ENCODE measurements at regions not wholly inside any gene's neighbourhood (a gene's known extent, or its start where the extent isn't known, plus 50 kb on each side); places are given as distances from the start of the nearest gene placed in this dataset.

GRCh38 chr5:115375893-115376292 lies 79.4 kb upstream of the CCDC112 start:
- H3K4me1 ChIP-seq (ENCODE audit: control insufficient read depth, insufficient read depth, low read length), result peaks cover 2% of the 10 kb centered on the region
- H3K9me3 ChIP-seq (ENCODE audit: control insufficient read depth in 2 of 2, low read length in 2 of 2), result no peaks in the 10 kb centered on the region
- no peak overlapping the region for H3K27ac ChIP-seq (ENCODE audit: low read length)
- H3K36me3 ChIP-seq (ENCODE audit: control insufficient read depth in 2 of 2, insufficient read depth in 2 of 2, low read length in 2 of 2), result no peaks in the 10 kb centered on the region
- no peaks in the 10 kb centered on the region for H3K27me3 ChIP-seq (ENCODE audit: control insufficient read depth in 1 of 2, insufficient read depth in 2 of 2, low read length in 2 of 2)
- H3K4me3 ChIP-seq (ENCODE audit: low read length in 2 of 2), result no peak overlapping the region
- no peak overlapping the region for H3K9ac ChIP-seq (ENCODE audit: low read length in 2 of 2)

GRCh38 chr5:115374057-115374775 lies 77.8 kb upstream of the CCDC112 start:
- no peaks in the 10 kb centered on the region for H3K9me3 ChIP-seq (ENCODE audit: control insufficient read depth in 2 of 2, low read length in 2 of 2)
- no peaks in the 10 kb centered on the region for H3K27me3 ChIP-seq (ENCODE audit: control insufficient read depth in 1 of 2, insufficient read depth in 2 of 2, low read length in 2 of 2)
- no peak overlapping the region for H3K27ac ChIP-seq (ENCODE audit: low read length)
- H3K4me1 ChIP-seq (ENCODE audit: control insufficient read depth, insufficient read depth, low read length), result peaks cover 2% of the 10 kb centered on the region
- H3K36me3 ChIP-seq (ENCODE audit: control insufficient read depth in 2 of 2, insufficient read depth in 2 of 2, low read length in 2 of 2), result no peaks in the 10 kb centered on the region
- no peak overlapping the region for H3K4me3 ChIP-seq (ENCODE audit: low read length in 2 of 2)
- H3K9ac ChIP-seq (ENCODE audit: low read length in 2 of 2), result no peak overlapping the region

GRCh38 chr5:115372146-115372545 lies 75.7 kb upstream of the CCDC112 start:
- Histone ChIP-seq H3K9me3 (ENCODE audit: control insufficient read depth in 2 of 2, low read length in 2 of 2) (no peaks in the 10 kb centered on the region), H3K9ac (ENCODE audit: low read length in 2 of 2) (no peak overlapping the region), H3K27me3 (ENCODE audit: control insufficient read depth in 1 of 2, insufficient read depth in 2 of 2, low read length in 2 of 2) (no peaks in the 10 kb centered on the region), H3K36me3 (ENCODE audit: control insufficient read depth in 2 of 2, insufficient read depth in 2 of 2, low read length in 2 of 2) (no peaks in the 10 kb centered on the region), H3K4me1 (ENCODE audit: control insufficient read depth, insufficient read depth, low read length) (peaks cover 2% of the 10 kb centered on the region), H3K27ac (ENCODE audit: low read length) (no peak overlapping the region), H3K4me3 (ENCODE audit: low read length in 2 of 2) (no peak overlapping the region)

DNA sequence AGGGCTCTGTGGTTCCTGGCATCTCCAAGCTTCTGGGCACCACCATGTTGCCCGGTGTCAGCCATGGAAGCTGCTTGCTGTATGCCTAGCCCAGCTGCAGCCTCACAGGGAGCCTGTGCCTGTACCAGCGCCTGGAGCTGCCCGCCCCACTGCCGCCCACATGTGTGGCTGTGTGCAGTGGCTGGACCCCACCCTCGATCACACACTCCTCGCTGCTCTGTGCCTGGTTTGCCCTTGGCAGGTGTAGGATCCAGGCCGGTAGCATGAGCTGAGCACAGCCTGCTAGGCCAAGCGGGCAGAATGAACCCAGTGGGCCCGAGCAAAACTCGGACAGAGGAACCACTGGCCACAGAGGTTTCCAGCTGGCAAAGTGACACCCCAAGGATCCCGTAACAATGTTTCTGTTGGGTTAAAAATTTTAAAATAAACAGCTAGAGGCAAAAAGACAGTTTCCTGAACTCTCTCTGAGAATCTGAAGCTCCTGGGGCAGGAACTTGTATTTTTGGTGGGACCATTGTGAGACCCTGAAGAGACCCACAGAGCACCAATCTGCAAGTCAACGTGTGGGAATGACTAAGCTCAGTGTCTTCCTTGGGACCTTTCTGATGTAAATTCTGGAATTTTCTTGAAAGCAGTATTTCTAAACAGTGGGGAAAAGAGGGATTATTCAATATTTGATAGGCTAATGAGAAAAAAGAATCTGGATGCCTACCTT lies 73.1 kb upstream of the CCDC112 start:
- no peaks in the 10 kb centered on the region for H3K4me1 ChIP-seq (ENCODE audit: control insufficient read depth, insufficient read depth, low read length)
- H3K9ac ChIP-seq (ENCODE audit: low read length in 2 of 2), result no peak overlapping the region
- no peak overlapping the region for H3K4me3 ChIP-seq (ENCODE audit: low read length in 2 of 2)
- H3K9me3 ChIP-seq (ENCODE audit: control insufficient read depth in 2 of 2, low read length in 2 of 2), result no peaks in the 10 kb centered on the region
- H3K36me3 ChIP-seq (ENCODE audit: control insufficient read depth in 2 of 2, insufficient read depth in 2 of 2, low read length in 2 of 2), result no peaks in the 10 kb centered on the region
- H3K27ac ChIP-seq (ENCODE audit: low read length), result no peak overlapping the region
- no peaks in the 10 kb centered on the region for H3K27me3 ChIP-seq (ENCODE audit: control insufficient read depth in 1 of 2, insufficient read depth in 2 of 2, low read length in 2 of 2)

GRCh38 chr5:115366223-115366622 lies 69.8 kb upstream of the CCDC112 start:
- no peaks in the 10 kb centered on the region for H3K9me3 ChIP-seq (ENCODE audit: control insufficient read depth in 2 of 2, low read length in 2 of 2)
- H3K9ac ChIP-seq (ENCODE audit: low read length in 2 of 2), result no peak overlapping the region
- H3K27ac ChIP-seq (ENCODE audit: low read length), result no peak overlapping the region
- no peaks in the 10 kb centered on the region for H3K27me3 ChIP-seq (ENCODE audit: control insufficient read depth in 1 of 2, insufficient read depth in 2 of 2, low read length in 2 of 2)
- H3K4me1 ChIP-seq (ENCODE audit: control insufficient read depth, insufficient read depth, low read length), result no peaks in the 10 kb centered on the region
- H3K36me3 ChIP-seq (ENCODE audit: control insufficient read depth in 2 of 2, insufficient read depth in 2 of 2, low read length in 2 of 2), result no peaks in the 10 kb centered on the region
- no peak overlapping the region for H3K4me3 ChIP-seq (ENCODE audit: low read length in 2 of 2)

- peaks cover 4% of the 10 kb centered on the region for H3K4me1 ChIP-seq (ENCODE audit: control insufficient read depth, insufficient read depth, low read length)
These were observed 67.4 kb upstream of the CCDC112 start for GRCh38 chr5:115363879-115364278.

DNA sequence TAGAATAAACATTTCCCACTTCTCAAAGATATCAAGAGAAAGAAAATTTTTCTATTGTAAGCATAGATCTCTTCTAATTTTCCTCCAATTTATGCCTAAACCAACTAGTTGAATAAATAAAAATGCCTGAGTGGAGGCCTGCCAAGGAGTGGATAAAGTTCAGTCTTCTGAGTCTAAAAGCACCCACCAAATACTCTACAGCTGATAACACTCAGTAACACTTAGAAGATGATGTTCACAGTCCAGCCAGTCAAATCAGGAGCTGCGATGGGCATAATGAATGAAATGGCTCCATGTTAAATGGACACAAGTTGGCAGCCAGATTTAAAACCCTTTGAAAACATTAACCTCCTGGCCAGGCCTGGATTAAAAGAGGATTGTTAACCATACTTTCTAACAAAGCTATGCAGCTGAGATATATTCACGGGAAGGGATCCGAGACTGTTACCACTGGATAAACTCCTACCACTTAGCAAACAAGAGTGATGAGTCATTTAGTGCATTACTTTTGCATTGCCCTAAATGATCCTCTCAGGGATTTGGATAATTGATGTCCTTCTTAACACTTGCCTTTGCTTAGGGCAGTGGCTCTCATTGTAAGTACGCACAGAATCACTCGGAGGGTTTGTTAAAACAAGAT lies 63.7 kb upstream of the CCDC112 start:
- no peaks in the 10 kb centered on the region for H3K36me3 ChIP-seq (ENCODE audit: control insufficient read depth in 2 of 2, insufficient read depth in 2 of 2, low read length in 2 of 2)
- peaks cover 4% of the 10 kb centered on the region for H3K4me1 ChIP-seq (ENCODE audit: control insufficient read depth, insufficient read depth, low read length)
- no peaks in the 10 kb centered on the region for H3K27me3 ChIP-seq (ENCODE audit: control insufficient read depth in 1 of 2, insufficient read depth in 2 of 2, low read length in 2 of 2)
- no peak overlapping the region for H3K9ac ChIP-seq (ENCODE audit: low read length in 2 of 2)
- no peaks in the 10 kb centered on the region for H3K9me3 ChIP-seq (ENCODE audit: control insufficient read depth in 2 of 2, low read length in 2 of 2)
- H3K4me3 ChIP-seq (ENCODE audit: low read length in 2 of 2), result no peak overlapping the region
- H3K27ac ChIP-seq (ENCODE audit: low read length), result no peak overlapping the region

More at GRCh38 chr5:115363879-115364278, 67.4 kb upstream of the CCDC112 start:
- H3K9me3 ChIP-seq (ENCODE audit: control insufficient read depth in 2 of 2, low read length in 2 of 2), result no peaks in the 10 kb centered on the region
- H3K27me3 ChIP-seq (ENCODE audit: control insufficient read depth in 1 of 2, insufficient read depth in 2 of 2, low read length in 2 of 2), result no peaks in the 10 kb centered on the region
- no peak overlapping the region for H3K4me3 ChIP-seq (ENCODE audit: low read length in 2 of 2)
- no peaks in the 10 kb centered on the region for H3K36me3 ChIP-seq (ENCODE audit: control insufficient read depth in 2 of 2, insufficient read depth in 2 of 2, low read length in 2 of 2)
- no peak overlapping the region for H3K27ac ChIP-seq (ENCODE audit: low read length)
- no peak overlapping the region for H3K9ac ChIP-seq (ENCODE audit: low read length in 2 of 2)

DNA sequence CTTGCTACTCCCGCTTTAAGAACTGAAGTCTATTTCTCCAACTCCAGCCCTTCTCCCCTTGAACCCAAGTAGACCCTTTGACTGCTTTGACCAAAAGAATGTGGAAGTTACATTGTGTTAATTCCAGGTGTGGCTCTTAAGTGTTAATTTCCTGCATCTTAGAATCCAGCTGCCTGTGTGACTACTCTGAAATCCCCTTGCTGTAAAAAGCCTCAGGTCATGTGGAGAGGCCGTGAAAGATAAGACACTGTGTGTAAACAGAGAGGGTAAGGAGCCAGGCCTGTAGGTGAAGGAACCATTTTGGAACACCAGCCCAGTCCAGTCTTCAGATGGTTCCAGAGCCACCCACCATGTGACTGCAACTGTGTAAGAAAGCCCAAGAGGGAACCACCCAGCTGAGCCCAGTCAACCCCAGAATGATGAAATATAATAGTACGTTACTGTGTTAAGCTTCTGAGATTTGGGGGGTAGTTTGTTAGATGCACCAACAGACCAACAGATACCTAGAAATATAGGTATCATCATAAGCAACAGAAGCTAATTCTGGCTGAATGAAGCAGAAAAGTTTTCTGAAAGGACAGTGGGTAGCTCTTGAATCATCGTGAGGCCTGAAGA lies 59.4 kb upstream of the CCDC112 start:
- H3K27ac ChIP-seq (ENCODE audit: low read length), result no peak overlapping the region
- no peak overlapping the region for H3K4me3 ChIP-seq (ENCODE audit: low read length in 2 of 2)
- H3K9me3 ChIP-seq (ENCODE audit: control insufficient read depth in 2 of 2, low read length in 2 of 2), result peaks cover 2 to 5% of the 10 kb centered on the region in 2 donors
- no peaks in the 10 kb centered on the region for H3K27me3 ChIP-seq (ENCODE audit: control insufficient read depth in 1 of 2, insufficient read depth in 2 of 2, low read length in 2 of 2)
- no peak overlapping the region for H3K9ac ChIP-seq (ENCODE audit: low read length in 2 of 2)
- H3K4me1 ChIP-seq (ENCODE audit: control insufficient read depth, insufficient read depth, low read length), result peaks cover 4% of the 10 kb centered on the region
- no peaks in the 10 kb centered on the region for H3K36me3 ChIP-seq (ENCODE audit: control insufficient read depth in 2 of 2, insufficient read depth in 2 of 2, low read length in 2 of 2)

- no peak overlapping the region for H3K27ac ChIP-seq (ENCODE audit: low read length)
These were observed 58.6 kb upstream of the CCDC112 start for GRCh38 chr5:115355095-115355494.

DNA sequence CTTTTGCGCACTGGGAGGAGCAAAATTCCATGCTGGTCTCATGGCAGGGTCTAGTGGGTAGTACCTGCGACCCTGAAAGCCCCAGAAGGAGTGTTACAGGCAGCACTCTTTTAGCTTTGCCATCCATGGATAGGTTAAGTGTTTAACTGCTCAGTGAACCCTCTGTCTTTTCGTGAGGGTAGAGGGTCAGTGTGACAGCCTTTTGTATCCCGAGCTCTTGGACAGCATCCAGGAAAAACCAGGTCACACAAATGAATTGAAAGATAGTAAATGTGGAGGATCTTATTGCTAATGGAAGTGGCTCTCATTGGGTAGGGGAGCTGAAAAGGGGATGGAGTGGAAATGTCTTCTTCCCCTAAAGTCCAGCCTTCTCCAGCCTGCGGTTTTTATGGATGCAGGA lies 57.8 kb upstream of the CCDC112 start:
- no peak overlapping the region for H3K27ac ChIP-seq (ENCODE audit: low read length)
- no peaks in the 10 kb centered on the region for H3K4me1 ChIP-seq (ENCODE audit: control insufficient read depth, insufficient read depth, low read length)
- H3K9ac ChIP-seq (ENCODE audit: low read length in 2 of 2), result no peak overlapping the region
- peaks cover 2 to 5% of the 10 kb centered on the region in 2 donors for H3K9me3 ChIP-seq (ENCODE audit: control insufficient read depth in 2 of 2, low read length in 2 of 2)
- no peaks in the 10 kb centered on the region for H3K36me3 ChIP-seq (ENCODE audit: control insufficient read depth in 2 of 2, insufficient read depth in 2 of 2, low read length in 2 of 2)
- H3K27me3 ChIP-seq (ENCODE audit: control insufficient read depth in 1 of 2, insufficient read depth in 2 of 2, low read length in 2 of 2), result no peaks in the 10 kb centered on the region
- no peak overlapping the region for H3K4me3 ChIP-seq (ENCODE audit: low read length in 2 of 2)

More at GRCh38 chr5:115355095-115355494, 58.6 kb upstream of the CCDC112 start:
- Histone ChIP-seq H3K9me3 (ENCODE audit: control insufficient read depth in 2 of 2, low read length in 2 of 2) (peaks cover 2 to 5% of the 10 kb centered on the region in 2 donors), H3K36me3 (ENCODE audit: control insufficient read depth in 2 of 2, insufficient read depth in 2 of 2, low read length in 2 of 2) (no peaks in the 10 kb centered on the region), H3K27me3 (ENCODE audit: control insufficient read depth in 1 of 2, insufficient read depth in 2 of 2, low read length in 2 of 2) (no peaks in the 10 kb centered on the region), H3K9ac (ENCODE audit: low read length in 2 of 2) (no peak overlapping the region), H3K4me1 (ENCODE audit: control insufficient read depth, insufficient read depth, low read length) (no peaks in the 10 kb centered on the region), H3K4me3 (ENCODE audit: low read length in 2 of 2) (no peak overlapping the region)

Measured in stomach smooth muscle (tissue), 2 donors.